ENCODE measurements at regions not wholly inside any gene's neighbourhood (a gene's known extent, or its start where the extent isn't known, plus 50 kb on each side); places are given as distances from the start of the nearest gene placed in this dataset.
"Not testable (repeated sequence)": the region's sequence is repeated elsewhere in the genome, so short reads cannot be mapped to it uniquely, and the experiment has no call there.

- H3K9me3 ChIP-seq (ENCODE audit: low read length); H3K4me2 ChIP-seq (ENCODE audit: low read length): not testable (repeated sequence)
Observed at GRCh38 chr1:145191272-145191675, 50.7 kb downstream of the PPIAL4D start.

DNA sequence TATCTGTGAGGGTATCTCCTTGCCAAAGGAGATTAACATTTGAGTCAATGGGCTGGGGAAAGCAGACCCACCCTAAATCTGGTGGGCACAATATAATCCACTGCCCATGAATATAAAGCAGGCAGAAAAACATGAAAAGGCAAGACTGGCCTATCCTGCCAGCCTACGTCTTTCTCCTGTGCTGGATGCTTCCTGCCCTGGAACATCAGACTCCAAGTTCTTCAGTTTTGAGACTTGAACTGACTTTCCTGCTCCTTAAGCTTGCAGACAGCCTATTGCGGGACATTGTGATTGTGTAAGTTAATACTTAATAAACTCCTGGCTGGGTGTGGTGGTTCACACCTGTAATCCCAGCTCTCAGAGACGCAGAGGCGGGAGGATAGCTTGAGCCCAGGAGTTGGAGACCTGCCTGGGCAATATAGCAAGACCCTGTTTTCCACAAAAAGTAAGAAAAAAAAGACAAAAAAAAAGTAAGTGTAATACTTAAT is 52.4 kb downstream of the PPIAL4D start:
- not testable (repeated sequence) for H3K27me3 ChIP-seq (ENCODE audit: insufficient read depth, low read length); H3K4me1 ChIP-seq (ENCODE audit: insufficient read depth, low read length, severe bottlenecking); H3K27ac ChIP-seq (ENCODE audit: low read depth, low read length, poor library complexity, severe bottlenecking); H4K20me1 ChIP-seq (ENCODE audit: insufficient read depth, low read length); H3K9me2 ChIP-seq (ENCODE audit: low read depth, low read length); H3K4me2 ChIP-seq (ENCODE audit: low read length); H3K9ac ChIP-seq (ENCODE audit: low read length); H3K4me3 ChIP-seq (ENCODE audit: low read depth, low read length, poor library complexity, severe bottlenecking); H3K36me3 ChIP-seq (ENCODE audit: insufficient read depth, low read length); H3F3A ChIP-seq (ENCODE audit: insufficient read depth, low read length); H2AFZ ChIP-seq (ENCODE audit: low read length); H3K9me3 ChIP-seq (ENCODE audit: low read length); H3K79me2 ChIP-seq (ENCODE audit: insufficient read depth, low read length)

More at GRCh38 chr1:145191272-145191675, 50.7 kb downstream of the PPIAL4D start:
- not testable (repeated sequence) for H3K4me3 ChIP-seq (ENCODE audit: low read depth, low read length, poor library complexity, severe bottlenecking); H3K79me2 ChIP-seq (ENCODE audit: insufficient read depth, low read length); H3K9me2 ChIP-seq (ENCODE audit: low read depth, low read length); H2AFZ ChIP-seq (ENCODE audit: low read length); H3K4me1 ChIP-seq (ENCODE audit: insufficient read depth, low read length, severe bottlenecking); H3K27me3 ChIP-seq (ENCODE audit: insufficient read depth, low read length); H4K20me1 ChIP-seq (ENCODE audit: insufficient read depth, low read length); H3K27ac ChIP-seq (ENCODE audit: low read depth, low read length, poor library complexity, severe bottlenecking); H3K9ac ChIP-seq (ENCODE audit: low read length); H3F3A ChIP-seq (ENCODE audit: insufficient read depth, low read length); H3K36me3 ChIP-seq (ENCODE audit: insufficient read depth, low read length)

DNA sequence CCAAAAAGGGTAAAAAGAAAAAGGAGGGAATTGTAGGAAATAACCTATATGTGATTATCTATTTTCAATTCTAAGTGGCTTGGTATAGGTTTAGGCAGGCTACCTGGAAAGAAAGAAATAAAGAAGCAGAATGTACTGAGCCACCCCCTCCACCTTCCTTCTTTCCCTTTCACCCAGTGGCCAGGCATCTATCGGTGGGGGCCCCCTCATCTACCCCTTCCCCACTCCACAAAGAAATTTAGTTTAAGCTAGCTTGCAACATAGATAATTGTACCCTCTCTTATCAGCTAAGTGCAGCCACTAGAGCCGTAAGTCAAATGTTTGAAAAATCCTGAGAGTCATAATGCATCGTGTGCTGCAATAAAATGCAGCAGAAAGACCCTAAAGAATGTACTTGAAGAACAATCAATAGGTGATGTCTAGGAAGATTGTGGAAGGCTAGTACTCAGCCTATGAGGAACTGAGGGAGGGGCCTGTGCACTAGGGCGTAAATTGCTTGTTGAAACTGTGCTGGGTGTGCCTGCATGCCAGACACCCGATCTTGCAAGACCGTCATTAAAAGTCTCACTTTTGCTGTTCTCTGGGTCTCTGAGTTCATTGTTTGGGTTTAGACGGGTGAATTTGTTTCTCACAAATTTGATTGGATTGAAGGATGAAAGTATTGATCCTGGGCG is 53.0 kb downstream of the PPIAL4D start:
- not testable (repeated sequence) for H3K27me3 ChIP-seq (ENCODE audit: insufficient read depth, low read length); H3K4me1 ChIP-seq (ENCODE audit: insufficient read depth, low read length, severe bottlenecking); H3K4me3 ChIP-seq (ENCODE audit: low read depth, low read length, poor library complexity, severe bottlenecking); H3K27ac ChIP-seq (ENCODE audit: low read depth, low read length, poor library complexity, severe bottlenecking); H3K36me3 ChIP-seq (ENCODE audit: insufficient read depth, low read length); H4K20me1 ChIP-seq (ENCODE audit: insufficient read depth, low read length); H3K9ac ChIP-seq (ENCODE audit: low read length); H3K9me2 ChIP-seq (ENCODE audit: low read depth, low read length); H3K9me3 ChIP-seq (ENCODE audit: low read length); H3K4me2 ChIP-seq (ENCODE audit: low read length); H3K79me2 ChIP-seq (ENCODE audit: insufficient read depth, low read length); H3F3A ChIP-seq (ENCODE audit: insufficient read depth, low read length); H2AFZ ChIP-seq (ENCODE audit: low read length)

DNA sequence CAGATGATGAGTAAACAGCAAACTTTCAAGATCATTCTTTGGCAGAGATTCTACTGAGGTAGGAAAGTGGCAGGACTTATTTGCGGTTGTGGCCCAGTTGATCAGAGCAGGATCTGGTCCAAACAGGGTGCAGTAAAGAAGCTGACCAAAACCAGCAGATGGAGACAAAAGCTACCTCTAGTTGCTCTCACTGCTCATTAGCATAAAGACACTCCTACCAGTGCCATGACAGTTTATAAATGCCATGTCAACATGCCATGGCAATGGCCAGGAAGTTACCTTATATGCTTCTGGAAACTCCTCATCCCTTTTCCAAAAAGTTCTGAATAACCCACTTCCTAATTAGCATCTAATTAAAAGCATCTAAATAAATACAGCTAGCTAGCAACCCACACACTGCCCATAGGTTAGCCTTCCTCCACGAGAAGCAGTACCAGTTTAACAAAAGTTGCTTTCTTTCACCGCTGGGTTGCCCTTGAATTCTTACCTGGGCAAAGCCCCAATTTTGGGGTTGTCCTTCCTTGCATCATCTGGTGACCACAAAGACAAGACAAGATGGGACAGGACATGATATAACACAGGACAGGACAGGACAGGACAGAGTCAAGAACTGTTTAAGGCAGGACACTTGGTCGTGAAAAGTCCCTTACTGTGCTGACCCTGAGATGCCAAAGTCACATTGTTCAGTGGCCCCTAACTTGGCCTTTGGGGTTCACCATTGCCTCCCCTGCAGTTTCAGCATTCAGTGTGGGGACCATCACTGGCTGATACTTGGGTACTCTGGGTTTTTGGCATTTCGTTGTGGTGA is 59.2 kb downstream of the PPIAL4D start:
- peak overlapping the region; percentile 29; the same call in 1 of the 2 replicates for H3K4me2 ChIP-seq (ENCODE audit: low read length)
- H3K9me3 ChIP-seq (ENCODE audit: low read length); H3K79me2 ChIP-seq (ENCODE audit: insufficient read depth, low read length); H4K20me1 ChIP-seq (ENCODE audit: insufficient read depth, low read length); H3K9ac ChIP-seq (ENCODE audit: low read length); H2AFZ ChIP-seq (ENCODE audit: low read length); H3K36me3 ChIP-seq (ENCODE audit: insufficient read depth, low read length); H3K9me2 ChIP-seq (ENCODE audit: low read depth, low read length); H3K4me3 ChIP-seq (ENCODE audit: low read depth, low read length, poor library complexity, severe bottlenecking); H3K4me1 ChIP-seq (ENCODE audit: insufficient read depth, low read length, severe bottlenecking); H3K27ac ChIP-seq (ENCODE audit: low read depth, low read length, poor library complexity, severe bottlenecking); H3F3A ChIP-seq (ENCODE audit: insufficient read depth, low read length); H3K27me3 ChIP-seq (ENCODE audit: insufficient read depth, low read length): not testable (repeated sequence)

GRCh38 chr1:145176285-145176925 is 65.6 kb downstream of the PPIAL4D start:
- not testable (repeated sequence) for H3K79me2 ChIP-seq (ENCODE audit: insufficient read depth, low read length); H3K9ac ChIP-seq (ENCODE audit: low read length); H3K9me2 ChIP-seq (ENCODE audit: low read depth, low read length); H3K4me2 ChIP-seq (ENCODE audit: low read length); H3K27me3 ChIP-seq (ENCODE audit: insufficient read depth, low read length); H3K36me3 ChIP-seq (ENCODE audit: insufficient read depth, low read length); H3F3A ChIP-seq (ENCODE audit: insufficient read depth, low read length); H3K27ac ChIP-seq (ENCODE audit: low read depth, low read length, poor library complexity, severe bottlenecking); H3K9me3 ChIP-seq (ENCODE audit: low read length); H3K4me3 ChIP-seq (ENCODE audit: low read depth, low read length, poor library complexity, severe bottlenecking); H3K4me1 ChIP-seq (ENCODE audit: insufficient read depth, low read length, severe bottlenecking); H4K20me1 ChIP-seq (ENCODE audit: insufficient read depth, low read length); H2AFZ ChIP-seq (ENCODE audit: low read length)

DNA sequence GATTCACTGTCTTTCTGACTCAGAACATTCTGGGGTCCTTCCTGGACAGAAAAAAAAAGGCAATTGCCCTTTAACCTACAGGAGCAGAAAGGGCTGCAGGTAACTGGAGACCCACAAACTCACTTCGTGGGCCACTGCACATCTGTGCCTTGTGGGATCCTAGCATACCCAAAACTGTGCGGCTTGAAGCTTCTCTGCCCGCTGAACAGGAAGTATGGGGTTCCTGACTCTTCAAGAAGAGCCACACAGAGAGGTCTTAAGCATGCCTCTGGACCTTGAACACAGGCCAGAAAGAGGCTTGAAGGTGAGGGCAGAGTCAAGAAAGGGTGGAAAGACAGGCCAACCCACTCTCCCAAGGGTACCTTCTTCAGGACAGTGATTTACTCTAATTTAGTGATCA is 67.6 kb downstream of the PPIAL4D start:
- not testable (repeated sequence) for H3F3A ChIP-seq (ENCODE audit: insufficient read depth, low read length); H3K9me2 ChIP-seq (ENCODE audit: low read depth, low read length); H3K9me3 ChIP-seq (ENCODE audit: low read length); H3K4me2 ChIP-seq (ENCODE audit: low read length); H3K4me3 ChIP-seq (ENCODE audit: low read depth, low read length, poor library complexity, severe bottlenecking); H3K4me1 ChIP-seq (ENCODE audit: insufficient read depth, low read length, severe bottlenecking); H3K27ac ChIP-seq (ENCODE audit: low read depth, low read length, poor library complexity, severe bottlenecking); H2AFZ ChIP-seq (ENCODE audit: low read length); H3K36me3 ChIP-seq (ENCODE audit: insufficient read depth, low read length); H4K20me1 ChIP-seq (ENCODE audit: insufficient read depth, low read length); H3K9ac ChIP-seq (ENCODE audit: low read length); H3K79me2 ChIP-seq (ENCODE audit: insufficient read depth, low read length); H3K27me3 ChIP-seq (ENCODE audit: insufficient read depth, low read length)

DNA sequence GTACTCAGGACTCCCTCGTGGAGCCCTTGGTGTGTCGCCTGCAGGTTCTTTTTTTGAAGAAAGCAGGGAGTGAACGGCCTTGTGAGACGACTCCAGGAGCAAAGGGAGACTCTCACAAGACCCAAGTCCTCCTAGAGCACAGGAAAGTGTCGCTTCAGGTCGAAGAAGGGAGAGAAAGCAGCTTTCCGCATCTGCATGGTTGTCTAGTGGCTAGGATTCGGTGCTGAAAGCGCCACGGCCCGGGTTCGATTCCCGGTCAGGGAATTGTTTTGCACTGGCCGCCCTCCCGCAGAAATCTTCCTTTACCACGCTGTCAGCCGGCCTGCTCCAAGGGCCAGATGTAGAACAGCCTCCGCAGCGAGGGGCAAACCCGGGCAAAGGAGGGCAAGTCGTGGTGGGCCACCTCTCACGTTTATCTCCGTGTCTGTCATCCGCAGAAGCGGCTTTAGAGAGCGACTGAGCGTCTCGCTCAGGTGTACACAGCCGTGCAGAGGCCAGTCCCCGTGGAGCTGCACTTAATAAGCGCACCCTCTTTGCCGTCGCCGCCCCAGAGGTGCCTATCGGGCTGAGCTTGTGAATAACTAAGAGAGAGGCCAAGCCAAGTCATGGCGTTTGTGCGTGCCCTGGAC is 72.6 kb downstream of the FAM72D start:
- H2AFZ ChIP-seq (ENCODE audit: low read length); H3K9me2 ChIP-seq (ENCODE audit: low read depth, low read length); H3K4me1 ChIP-seq (ENCODE audit: insufficient read depth, low read length, severe bottlenecking); H4K20me1 ChIP-seq (ENCODE audit: insufficient read depth, low read length); H3K9me3 ChIP-seq (ENCODE audit: low read length); H3K36me3 ChIP-seq (ENCODE audit: insufficient read depth, low read length); H3K4me2 ChIP-seq (ENCODE audit: low read length); H3K27ac ChIP-seq (ENCODE audit: low read depth, low read length, poor library complexity, severe bottlenecking); H3K4me3 ChIP-seq (ENCODE audit: low read depth, low read length, poor library complexity, severe bottlenecking); H3K79me2 ChIP-seq (ENCODE audit: insufficient read depth, low read length); H3F3A ChIP-seq (ENCODE audit: insufficient read depth, low read length); H3K9ac ChIP-seq (ENCODE audit: low read length); H3K27me3 ChIP-seq (ENCODE audit: insufficient read depth, low read length): not testable (repeated sequence)

Measured in OCI-LY1 (cell line).